Spinal cord (tissue), 9 donors: ENCODE measurements at regions not wholly inside any gene's neighbourhood (a gene's known extent, or its start where the extent isn't known, plus 50 kb on each side); places are given as distances from the start of the nearest gene placed in this dataset.

ENCODE experiments used
- DNase-seq, 6 donors: peaks; one replicate each; pipeline versions ENCODE4 v3.0.0 to v3.0.0-alpha.2; 2013 to 2015; ENCODE audit warnings: low spot score in 6 of 6, low read depth in 4 of 6
- H3K27ac ChIP-seq: one replicate; pipeline ENCODE4 v1.5.1; 2013; ENCODE audit warnings: low read depth, low read length, control low read depth
- H3K27me3 ChIP-seq: one replicate; pipeline ENCODE4 v1.6.1; 2013; ENCODE audit warnings: low read length; ENCODE audit not compliant: control insufficient read depth, insufficient read depth
- H3K36me3 ChIP-seq: one replicate; pipeline ENCODE4 v1.6.1; 2013; ENCODE audit warnings: low read length; ENCODE audit not compliant: control insufficient read depth, insufficient read depth
- H3K4me1 ChIP-seq: one replicate; pipeline ENCODE4 v1.6.1; 2013; ENCODE audit warnings: low read length; ENCODE audit not compliant: control insufficient read depth, insufficient read depth
- H3K4me3 ChIP-seq: one replicate; pipeline ENCODE4 v1.5.1; 2013; ENCODE audit warnings: low read depth, low read length, control low read depth
- H3K9me3 ChIP-seq: one replicate; pipeline ENCODE4 v1.6.1; 2013; ENCODE audit warnings: low read length; ENCODE audit not compliant: control insufficient read depth, insufficient read depth
- WGBS: methylation state at CpG from one replicate; pipeline ENCODE4 v1.1.5; 2013; ENCODE audit warnings: missing lambda C conversion rate; ENCODE audit not compliant: insufficient coverage; 5-methylcytosine and 5-hydroxymethylcytosine counted together
- donor health status: healthy.

GRCh38 chr2:2800697-2801096 is 469.6 kb upstream of the MYT1L start:
- no peak overlapping the region for H3K27ac ChIP-seq
- 100% methylated on average over 2 of the region's 3 CpGs for WGBS
- peaks cover 4% of the 10 kb centered on the region for H3K9me3 ChIP-seq
- no peak for DNase-seq
- no peak overlapping the region for H3K4me3 ChIP-seq
- H3K27me3 ChIP-seq = no peaks in the 10 kb centered on the region
- peaks cover 7% of the 10 kb centered on the region for H3K4me1 ChIP-seq
- H3K36me3 ChIP-seq = peaks cover 2% of the 10 kb centered on the region

- peaks cover 4% of the 10 kb centered on the region for H3K9me3 ChIP-seq
- no peak overlapping the region for H3K4me3 ChIP-seq
- H3K27ac ChIP-seq = no peak overlapping the region
- peaks cover 2% of the 10 kb centered on the region for H3K36me3 ChIP-seq
- no peak for DNase-seq
- no CpG with 5 or more reads among the region's 1 CpG for WGBS
- H3K27me3 ChIP-seq = no peaks in the 10 kb centered on the region
- H3K4me1 ChIP-seq = peaks cover 8% of the 10 kb centered on the region
These were observed 468.9 kb upstream of the MYT1L start for GRCh38 chr2:2800001-2800400.

- no peak for DNase-seq
- Histone ChIP-seq H3K4me3 (no peak overlapping the region), H3K27me3 (no peaks in the 10 kb centered on the region), H3K36me3 (peaks cover 2% of the 10 kb centered on the region), H3K9me3 (peaks cover 4% of the 10 kb centered on the region), H3K4me1 (peaks cover 8% of the 10 kb centered on the region), H3K27ac (no peak overlapping the region)
- 95% methylated on average over 10 of the region's 10 CpGs for WGBS
These were observed 468.1 kb upstream of the MYT1L start for GRCh38 chr2:2799151-2799697.

- peaks cover 2% of the 10 kb centered on the region for H3K36me3 ChIP-seq
- WGBS = 73% methylated on average over 2 of the region's 2 CpGs
- H3K4me1 ChIP-seq = peaks cover 8% of the 10 kb centered on the region
- no peak for DNase-seq
- H3K4me3 ChIP-seq = no peak overlapping the region
- no peak overlapping the region for H3K27ac ChIP-seq
- H3K9me3 ChIP-seq = peaks cover 4% of the 10 kb centered on the region
- H3K27me3 ChIP-seq = no peaks in the 10 kb centered on the region
These were observed 467.3 kb upstream of the MYT1L start for GRCh38 chr2:2798337-2798736.

GRCh38 chr2:2797797-2798196 is 466.7 kb upstream of the MYT1L start:
- peaks cover 12% of the 10 kb centered on the region for H3K4me1 ChIP-seq
- DNase-seq = no peak
- peaks cover 4% of the 10 kb centered on the region for H3K9me3 ChIP-seq
- H3K27ac ChIP-seq = no peak overlapping the region
- peaks cover 2% of the 10 kb centered on the region for H3K36me3 ChIP-seq
- 83% methylated on average over 3 of the region's 5 CpGs for WGBS
- H3K4me3 ChIP-seq = no peak overlapping the region
- no peaks in the 10 kb centered on the region for H3K27me3 ChIP-seq

GRCh38 chr2:2796207-2796606 is 465.1 kb upstream of the MYT1L start:
- H3K27me3 ChIP-seq = no peaks in the 10 kb centered on the region
- no peak overlapping the region for H3K4me3 ChIP-seq
- no peak for DNase-seq
- peaks cover 12% of the 10 kb centered on the region for H3K4me1 ChIP-seq
- no peak overlapping the region for H3K27ac ChIP-seq
- no peaks in the 10 kb centered on the region for H3K9me3 ChIP-seq
- peaks cover 2% of the 10 kb centered on the region for H3K36me3 ChIP-seq
- WGBS = 90% methylated on average over 13 of the region's 14 CpGs

- 96% methylated on average over 28 of the region's 29 CpGs for WGBS
- DNase-seq = peak in 2 of 6 donors; percentile 39 to 49
- H3K27ac ChIP-seq = no peak overlapping the region
These were observed 464.5 kb upstream of the MYT1L start for GRCh38 chr2:2795438-2796091.

GRCh38 chr2:2793925-2794560 is 463.0 kb upstream of the MYT1L start:
- Histone ChIP-seq H3K4me3 (no peak overlapping the region), H3K27me3 (no peaks in the 10 kb centered on the region), H3K27ac (no peak overlapping the region), H3K9me3 (no peaks in the 10 kb centered on the region), H3K4me1 (peaks cover 12% of the 10 kb centered on the region), H3K36me3 (no peaks in the 10 kb centered on the region)
- no peak for DNase-seq
- 80% methylated on average over 9 of the region's 11 CpGs for WGBS

More at GRCh38 chr2:2795438-2796091, 464.5 kb upstream of the MYT1L start:
- H3K4me3 ChIP-seq = no peak overlapping the region
- H3K9me3 ChIP-seq = no peaks in the 10 kb centered on the region
- no peaks in the 10 kb centered on the region for H3K27me3 ChIP-seq
- H3K4me1 ChIP-seq = peaks cover 12% of the 10 kb centered on the region
- peaks cover 2% of the 10 kb centered on the region for H3K36me3 ChIP-seq

GRCh38 chr2:2793514-2793913 is 462.4 kb upstream of the MYT1L start:
- no peak overlapping the region for H3K27ac ChIP-seq
- H3K9me3 ChIP-seq = no peaks in the 10 kb centered on the region
- H3K36me3 ChIP-seq = no peaks in the 10 kb centered on the region
- peak in 1 of 6 donors; percentile 10 for DNase-seq
- H3K4me1 ChIP-seq = peaks cover 12% of the 10 kb centered on the region
- H3K27me3 ChIP-seq = no peaks in the 10 kb centered on the region
- 93% methylated on average over 14 of the region's 17 CpGs for WGBS
- H3K4me3 ChIP-seq = no peak overlapping the region

GRCh38 chr2:2791606-2792005 is 460.5 kb upstream of the MYT1L start:
- WGBS = 99% methylated on average over 9 of the region's 15 CpGs
- H3K27ac ChIP-seq = no peak overlapping the region
- peaks cover 23% of the 10 kb centered on the region for H3K4me1 ChIP-seq
- H3K9me3 ChIP-seq = no peaks in the 10 kb centered on the region
- no peaks in the 10 kb centered on the region for H3K27me3 ChIP-seq
- no peak overlapping the region for H3K4me3 ChIP-seq
- H3K36me3 ChIP-seq = no peaks in the 10 kb centered on the region
- no peak for DNase-seq
